NOMO-1 treated with dmso at 0.1 percent for 144 hours (cell line): ENCODE measurements at regions not wholly inside any gene's neighbourhood (a gene's known extent, or its start where the extent isn't known, plus 50 kb on each side); places are given as distances from the start of the nearest gene placed in this dataset.

ENCODE experiments used
- DNase-seq: peaks from one replicate; lab custom pipeline; 2025; ENCODE audit not compliant: unreplicated experiment; lab: John Stamatoyannopoulos, UW

DNA sequence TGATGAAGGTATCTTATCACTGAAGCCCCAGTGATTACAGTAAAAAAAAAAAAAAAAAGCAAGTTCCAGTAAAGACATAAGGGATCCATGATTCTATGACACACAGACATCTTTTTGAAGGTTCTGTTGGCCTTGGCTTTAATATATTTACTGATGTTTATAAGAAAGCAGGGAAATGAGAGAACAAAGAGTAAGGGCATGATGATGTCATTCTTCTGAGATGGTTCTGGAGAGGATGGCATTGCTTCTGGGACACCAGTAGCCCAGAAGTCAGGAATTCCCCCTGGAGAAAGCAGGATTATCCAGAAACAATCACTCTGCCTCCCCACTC lies 233.6 kb downstream of the FAM76B start:
- no peak for DNase-seq

DNA sequence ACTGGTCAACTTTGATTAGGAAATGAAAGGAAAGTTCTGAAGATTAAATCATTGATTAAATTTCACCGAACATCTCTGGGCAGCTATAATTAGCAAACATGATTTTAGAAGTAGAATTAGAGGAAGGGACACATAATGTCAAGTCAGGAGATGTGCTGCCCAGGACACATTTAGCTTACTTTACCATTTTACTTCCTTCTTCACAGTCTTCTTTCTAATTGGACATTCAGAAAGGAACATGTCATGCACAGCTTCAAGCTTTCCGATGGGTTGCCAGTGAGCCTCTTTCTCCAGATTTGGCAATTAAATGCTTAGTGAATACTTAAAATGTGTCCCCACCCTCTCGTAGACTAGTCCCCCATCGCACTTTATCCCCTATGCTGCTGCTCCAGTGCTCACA lies 234.7 kb downstream of the FAM76B start:
- no peak for DNase-seq

DNA sequence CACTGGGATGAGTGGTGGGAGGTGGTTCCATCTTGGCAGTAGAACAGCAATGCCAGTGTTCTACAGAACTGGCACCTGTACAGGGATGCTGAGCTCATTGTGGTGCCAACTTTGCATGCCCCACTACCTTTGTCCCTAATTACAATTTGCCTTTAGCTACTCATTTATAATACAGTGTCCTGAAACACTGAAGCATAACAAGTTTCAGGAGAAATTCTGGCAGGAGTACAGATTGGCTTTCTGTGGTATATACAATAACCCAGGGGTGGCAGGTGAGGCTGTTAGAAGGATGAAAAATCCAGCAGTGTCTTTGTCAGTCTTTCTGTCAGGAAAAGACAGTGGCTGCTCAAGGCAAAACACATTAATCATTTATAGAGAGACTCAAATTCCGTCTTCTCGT lies 240.3 kb downstream of the FAM76B start:
- no peak for DNase-seq

DNA sequence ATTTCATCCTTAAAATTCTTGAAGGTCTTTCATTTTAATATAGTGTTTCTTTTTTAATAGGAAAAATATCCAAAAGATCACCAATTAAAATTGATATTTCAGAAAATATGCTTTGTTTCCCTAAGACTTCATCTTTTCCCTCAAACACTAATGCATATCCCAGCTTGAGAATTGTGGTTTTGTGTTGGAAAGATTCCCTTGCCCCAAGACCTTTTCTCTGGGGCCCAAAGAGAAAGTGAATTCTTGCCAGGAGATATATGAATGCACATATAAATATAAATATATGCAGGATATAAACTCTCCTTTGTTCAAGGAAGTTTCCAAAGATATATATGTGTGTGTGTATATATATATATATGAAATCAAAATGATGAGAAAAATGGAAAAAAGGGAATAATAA lies 241.2 kb downstream of the FAM76B start:
- no peak for DNase-seq

DNA sequence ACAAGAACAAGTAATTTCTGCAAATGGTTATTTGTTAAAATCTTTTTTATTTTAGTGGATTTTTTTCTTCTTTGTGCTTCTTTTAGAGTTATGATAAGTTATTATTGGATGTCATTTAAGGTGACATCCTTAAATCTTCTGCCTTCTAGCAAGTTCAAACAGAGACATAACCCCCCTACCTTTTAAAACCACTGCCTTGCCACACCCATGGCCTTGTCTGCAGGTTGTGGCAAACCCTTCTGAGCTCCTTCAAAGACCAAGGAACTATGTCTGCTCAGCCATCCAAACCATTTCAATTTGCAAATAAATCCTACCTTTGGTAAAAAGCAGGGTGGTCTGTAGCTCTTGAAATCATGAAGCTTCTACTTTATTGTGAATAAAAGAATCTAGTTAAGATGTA lies 241.6 kb downstream of the FAM76B start:
- no peak for DNase-seq

DNA sequence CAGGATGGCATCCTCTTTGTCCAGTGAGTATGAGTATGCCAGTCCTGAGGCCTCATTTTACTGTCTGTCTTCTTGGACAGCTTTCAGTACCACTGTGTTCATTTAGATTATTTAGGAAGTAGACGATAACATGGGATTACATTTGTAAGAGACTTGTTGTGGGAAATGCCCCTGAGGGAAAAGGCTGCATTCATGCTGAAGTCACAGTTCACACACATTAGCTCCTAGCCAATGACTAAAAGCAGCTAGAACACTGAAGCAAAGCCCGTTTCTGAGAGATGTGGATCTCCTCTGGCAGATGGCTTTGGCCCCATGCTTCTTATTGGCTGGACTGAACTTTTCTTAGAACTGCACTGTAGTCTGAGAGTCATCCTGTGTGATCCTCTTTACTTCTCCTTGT lies 242.4 kb downstream of the FAM76B start:
- DNase-seq: no peak

DNA sequence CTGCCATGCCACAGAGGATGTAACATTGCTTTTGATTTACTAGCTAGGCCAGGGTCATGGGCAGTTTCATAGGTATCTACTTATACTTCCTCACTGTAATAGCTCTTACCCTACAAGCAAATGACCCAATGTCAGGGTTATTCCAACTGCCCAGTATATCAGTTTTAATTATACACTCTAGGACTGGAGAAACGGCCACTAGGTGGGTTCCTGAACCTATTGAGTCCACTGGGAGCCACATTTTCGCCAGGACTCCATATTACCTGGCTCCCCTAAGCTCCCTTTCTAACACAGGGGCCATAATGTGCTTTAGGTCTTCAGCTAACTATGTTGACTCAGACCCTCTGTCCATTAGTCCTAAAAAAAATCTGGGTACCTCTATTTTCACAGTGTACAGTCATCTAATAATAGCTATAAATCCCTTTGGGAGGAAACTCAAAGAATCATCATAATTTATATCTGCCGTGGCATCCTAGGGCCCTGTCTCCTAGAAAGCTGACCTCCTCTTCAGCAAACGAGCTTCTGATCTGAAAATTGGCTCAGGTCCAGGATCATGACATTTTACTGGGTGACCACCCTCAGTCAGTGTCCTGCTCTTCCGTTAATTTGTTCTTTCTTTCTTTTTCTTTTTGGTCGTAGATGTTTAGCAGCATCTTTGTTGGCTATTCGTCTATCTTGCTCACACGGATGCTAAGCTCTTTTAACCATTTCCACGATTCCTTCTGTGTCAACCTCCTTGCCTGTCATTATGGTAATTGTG lies 244.3 kb downstream of the FAM76B start:
- no peak for DNase-seq

DNA sequence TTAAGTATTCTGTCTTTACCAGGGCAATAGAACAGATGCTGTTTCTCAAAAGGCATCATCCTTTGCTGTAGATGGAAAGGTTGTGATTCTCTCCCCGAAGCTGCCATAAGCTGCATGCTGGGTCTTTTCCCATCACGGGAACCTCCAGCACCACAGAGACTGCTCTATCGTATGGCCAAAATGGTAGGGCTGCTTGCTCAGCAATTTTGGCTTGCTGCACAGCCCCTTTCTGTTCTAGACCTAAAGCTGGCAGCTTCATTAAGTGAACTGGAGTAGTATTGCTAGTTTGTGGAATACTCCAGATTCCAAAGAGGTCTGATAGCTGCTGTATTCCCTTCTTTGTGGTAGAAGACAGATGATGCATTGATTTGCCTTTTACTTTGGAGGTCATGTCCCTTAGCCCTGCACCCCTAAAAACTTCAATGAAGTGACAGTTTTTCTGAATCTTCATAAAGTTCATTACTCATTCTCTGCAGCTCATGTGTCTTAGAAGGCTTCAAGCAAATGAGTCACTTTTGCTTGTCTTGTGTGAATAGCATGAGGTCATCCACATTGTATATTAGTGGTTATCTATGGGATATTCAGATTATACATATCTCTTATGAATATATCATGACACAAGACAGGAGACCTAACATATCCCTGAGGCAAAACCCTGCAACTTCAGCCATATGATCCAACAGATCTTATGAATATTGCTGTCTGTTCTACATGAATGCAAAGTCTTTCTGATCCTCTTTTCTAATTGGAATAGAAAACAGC lies 245.3 kb downstream of the FAM76B start:
- DNase-seq: no peak

DNA sequence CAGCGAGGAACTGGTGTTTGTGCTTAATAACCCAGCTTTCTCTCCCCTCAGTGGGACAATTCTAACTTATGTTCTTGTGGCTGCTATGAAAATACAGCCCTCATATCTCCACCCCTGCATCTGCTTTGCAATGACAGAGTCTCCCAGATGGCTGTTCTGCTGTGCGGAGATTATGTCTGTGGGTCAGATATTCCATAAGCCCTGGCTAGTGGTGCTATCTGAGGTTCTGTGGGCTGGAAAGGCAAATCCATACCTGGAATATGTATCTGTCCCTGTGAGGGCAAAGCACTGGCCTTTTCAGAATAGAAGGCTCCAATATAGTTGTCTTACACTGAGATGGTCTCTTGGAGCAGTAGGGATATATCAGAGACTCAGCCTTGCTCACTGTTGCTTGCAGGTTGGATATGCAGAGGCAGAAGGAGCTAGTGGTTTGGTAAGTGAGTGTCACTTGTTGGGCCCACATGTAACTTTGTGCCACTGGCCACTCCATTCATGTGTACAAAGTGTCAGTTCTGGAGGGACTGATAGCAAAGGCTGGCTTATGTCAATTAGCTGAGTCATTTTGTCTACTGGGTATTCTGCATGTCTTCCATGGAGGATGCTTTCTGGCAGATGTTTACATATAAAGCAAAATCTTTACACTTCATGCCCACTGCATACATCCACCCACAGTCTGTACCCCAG lies 246.6 kb downstream of the FAM76B start:
- no peak for DNase-seq

DNA sequence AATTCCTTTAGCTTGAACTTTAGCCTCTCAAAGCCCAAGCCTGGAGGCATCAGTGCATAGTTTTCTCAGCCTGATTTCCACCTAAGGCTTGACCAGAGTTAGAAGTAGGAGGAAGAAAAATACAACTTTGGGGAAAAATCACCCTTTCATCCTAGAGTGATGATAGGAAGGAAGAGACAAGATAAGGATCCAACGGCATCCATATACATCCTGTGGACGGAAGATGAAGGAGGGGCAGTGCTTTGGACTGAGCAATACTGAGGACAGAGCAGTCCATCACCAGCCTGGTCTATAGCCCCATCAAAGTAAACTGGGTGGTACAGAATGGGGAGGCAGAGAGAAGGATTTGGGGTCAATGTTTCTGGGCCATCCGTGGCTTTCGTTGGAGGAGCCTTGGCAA lies 247.9 kb downstream of the FAM76B start:
- no peak for DNase-seq

DNA sequence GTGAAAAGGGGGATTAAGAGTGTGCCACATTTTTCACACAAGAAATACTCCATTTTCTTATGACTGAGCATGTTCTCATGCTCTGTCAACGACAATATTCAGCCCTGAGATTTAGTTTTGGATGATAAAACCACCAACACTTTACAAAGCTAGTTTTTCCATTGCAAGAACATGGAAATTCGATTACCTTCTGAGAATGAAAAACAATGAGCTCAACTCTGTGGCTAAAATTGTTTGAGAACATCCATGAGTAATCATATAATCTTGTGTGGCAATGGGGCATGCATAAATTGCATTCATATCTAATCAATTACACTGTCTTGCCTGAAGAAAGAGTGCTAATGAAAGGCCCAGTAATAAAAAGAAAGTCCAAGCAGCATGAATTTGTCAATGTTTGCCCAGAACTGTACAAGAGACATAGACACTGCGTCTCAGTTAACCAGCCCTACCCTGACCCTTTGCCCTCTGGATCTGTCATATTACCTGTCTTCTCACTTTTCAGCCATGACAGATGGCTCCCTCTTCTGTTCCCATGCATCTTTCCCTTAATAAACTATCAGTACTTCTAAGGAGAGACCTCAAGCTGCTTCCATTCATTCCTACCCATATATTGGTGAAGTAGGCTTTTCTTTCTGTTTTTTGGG lies 253.4 kb downstream of the FAM76B start:
- DNase-seq: no peak

DNA sequence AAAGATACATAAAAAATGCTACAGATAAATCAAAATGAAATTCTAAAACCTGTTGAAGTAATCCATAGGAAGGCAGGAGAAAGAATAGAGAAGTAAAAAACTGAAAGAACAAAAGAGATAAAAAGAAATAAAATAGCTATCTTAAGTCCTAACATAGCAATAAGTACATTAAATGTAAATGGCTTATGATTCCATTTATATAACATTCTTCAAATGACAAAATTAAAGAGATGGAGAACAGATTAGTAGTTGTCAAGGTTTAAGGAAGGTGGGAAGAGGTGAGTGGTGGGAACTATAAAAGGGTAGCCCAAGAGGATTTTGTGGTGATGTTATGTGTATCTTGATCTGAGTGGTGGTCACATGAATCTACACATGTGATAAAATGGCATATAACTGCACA lies 254.8 kb downstream of the FAM76B start:
- no peak for DNase-seq

DNA sequence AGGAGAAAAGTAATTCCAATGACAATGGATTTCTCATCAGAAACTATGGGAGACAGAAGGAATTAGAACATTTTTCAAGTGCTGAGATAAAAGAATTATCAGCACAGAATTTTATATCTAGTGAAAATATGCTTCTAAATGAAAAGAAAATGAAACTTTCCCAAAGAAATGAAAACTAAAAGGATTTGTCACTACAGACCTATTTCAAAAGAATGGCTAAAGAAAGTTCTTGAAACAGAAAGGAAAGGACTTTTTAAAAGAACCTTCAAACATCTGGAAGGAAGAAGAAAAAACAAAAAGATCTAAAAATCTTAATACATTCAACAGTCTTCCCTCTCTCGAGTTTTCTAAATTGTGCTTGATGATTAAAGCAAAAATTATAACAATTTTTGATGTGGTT lies 255.4 kb downstream of the FAM76B start:
- no peak for DNase-seq

DNA sequence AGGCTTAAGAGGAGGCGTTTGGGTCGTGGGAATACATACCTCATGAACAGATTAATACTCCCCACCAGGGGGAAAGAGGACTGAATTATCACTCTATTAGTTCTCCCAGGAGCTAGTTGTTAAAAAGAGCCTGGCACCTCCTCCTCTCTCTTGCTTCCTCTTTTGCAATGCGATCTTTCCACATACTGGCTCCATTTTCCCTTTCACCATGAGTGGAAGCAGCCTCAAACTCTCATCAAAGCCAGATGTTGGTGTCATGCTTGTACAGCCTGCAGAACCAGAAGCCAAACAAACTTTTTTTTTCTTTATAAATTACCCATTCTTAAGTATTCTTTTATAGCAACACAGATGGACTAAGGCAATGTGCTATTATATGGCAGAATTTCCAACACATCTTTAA lies 258.5 kb downstream of the FAM76B start:
- peak; percentile 23 for DNase-seq

DNA sequence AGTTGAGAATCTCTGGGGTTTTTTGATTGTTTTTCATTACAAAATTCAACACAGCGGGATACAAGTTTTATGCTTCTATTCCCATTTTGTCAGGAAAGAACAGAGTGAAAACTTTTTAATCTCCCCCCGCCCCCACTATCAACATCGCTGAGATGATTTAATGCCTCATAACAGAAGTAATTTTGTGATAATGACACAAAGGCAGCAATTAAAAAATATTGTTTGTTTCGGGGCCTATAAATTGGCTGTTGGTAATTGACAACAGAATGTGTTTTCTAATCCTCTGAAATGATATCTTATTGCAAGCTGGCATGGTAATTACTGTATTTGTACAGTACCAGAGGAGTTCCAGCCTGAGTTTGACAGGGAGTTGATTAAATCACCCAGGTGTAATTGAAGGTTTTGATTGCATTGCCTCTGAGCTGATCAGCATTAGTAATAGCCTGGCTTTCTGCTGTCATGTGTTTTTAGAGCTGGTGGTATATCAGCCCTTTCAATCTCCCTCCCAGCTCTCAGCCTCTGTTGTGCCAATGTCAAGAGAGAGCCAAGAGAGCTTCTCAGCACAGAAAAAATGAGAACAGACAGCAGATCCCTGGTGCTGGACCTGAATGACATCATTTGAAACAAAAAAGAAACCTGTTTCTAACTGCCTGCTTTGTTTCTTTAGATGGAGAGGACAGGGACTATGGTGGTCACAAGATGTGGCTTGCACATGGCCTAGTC lies 265.1 kb downstream of the FAM76B start:
- no peak for DNase-seq

DNA sequence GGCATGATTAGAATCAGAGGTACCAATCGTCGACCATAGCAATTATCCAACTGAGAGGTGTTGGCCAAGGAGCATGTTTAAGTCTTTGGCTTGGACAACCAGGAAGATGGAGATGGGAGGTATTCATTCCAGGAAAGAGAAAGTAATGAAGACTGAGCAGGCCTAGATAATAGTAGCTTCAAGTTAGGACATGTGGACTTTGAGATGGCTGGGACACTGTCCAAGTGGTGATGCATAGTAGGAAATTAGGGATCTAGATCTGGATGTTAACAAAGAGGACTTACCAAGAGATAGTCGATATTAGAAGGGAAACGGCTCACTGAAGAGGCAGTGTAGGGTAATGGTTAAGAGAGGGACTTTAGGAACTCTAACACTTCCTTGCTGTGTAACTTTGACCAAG lies 266.7 kb downstream of the FAM76B start:
- DNase-seq: no peak

DNA sequence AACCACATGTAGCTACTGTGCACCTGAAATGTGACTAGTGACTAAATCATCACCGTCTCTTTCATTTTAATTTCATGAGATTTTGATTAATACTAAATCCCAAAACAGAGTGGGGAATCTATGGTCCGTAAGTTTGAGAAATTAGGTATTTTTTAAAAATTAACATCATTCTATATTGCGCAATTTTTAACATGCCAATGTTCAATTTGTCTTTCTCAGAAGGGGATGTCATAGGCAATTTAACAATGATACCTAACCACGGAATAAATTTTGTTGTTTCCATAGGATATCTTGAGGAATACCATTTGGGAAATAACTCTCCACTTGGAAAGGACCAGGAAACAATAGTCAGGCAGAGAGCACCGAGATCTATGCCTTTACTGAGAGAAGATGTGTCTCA lies 267.7 kb downstream of the FAM76B start:
- DNase-seq: no peak

DNA sequence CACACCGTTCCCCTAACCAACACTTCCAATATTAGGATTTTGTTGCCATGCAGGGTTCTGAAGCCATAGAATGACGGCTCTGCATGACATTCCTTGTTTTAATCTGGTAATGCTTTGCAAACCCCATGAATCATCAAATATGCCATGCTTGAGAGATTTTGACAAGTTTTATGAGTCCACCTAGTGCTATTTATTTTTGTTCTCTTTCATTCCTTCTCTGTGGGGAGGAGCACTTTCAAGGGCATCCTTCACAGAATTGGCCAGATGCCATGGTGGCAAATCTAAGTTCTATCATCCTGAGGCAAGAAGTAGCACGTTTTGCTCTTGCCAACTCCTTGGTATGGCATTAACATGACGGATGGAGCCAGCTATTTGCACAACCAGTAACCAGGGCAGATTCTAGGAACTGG lies 268.4 kb downstream of the FAM76B start:
- DNase-seq: no peak

DNA sequence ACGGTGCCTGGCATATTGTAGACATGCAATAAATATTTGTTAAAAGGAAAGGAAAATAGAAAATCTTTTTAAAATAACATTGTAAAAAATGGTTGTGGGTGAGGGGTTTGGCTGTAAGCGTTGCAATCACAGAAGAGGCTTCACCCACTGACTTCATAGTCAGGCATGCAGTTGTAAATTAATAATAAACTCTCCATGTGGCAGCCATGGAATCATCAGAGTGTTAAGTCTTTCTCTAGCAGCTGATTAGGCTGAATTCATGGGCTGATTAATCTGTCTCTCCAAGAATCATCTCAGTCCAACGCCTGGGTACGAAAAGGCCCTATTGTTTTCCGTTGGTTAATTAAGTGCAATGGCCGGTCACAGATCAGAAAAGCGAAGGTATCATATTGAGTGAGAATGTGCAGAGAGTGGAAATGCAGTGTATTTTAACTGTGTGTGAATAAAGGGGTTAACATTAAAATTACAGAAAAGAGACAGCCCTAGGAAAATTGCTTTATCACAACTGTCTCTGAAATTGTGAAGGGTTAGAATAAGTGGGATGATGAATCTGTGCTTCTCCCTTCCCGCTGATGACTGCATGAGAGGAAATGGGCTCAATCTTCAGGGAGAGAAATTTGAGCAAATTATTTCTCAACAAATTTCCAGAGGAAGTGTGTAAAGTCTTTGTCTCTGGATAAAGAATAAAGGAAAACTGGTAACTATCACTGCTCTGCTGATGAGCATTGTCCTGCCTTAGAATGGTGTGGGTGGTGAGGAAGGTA lies 269.0 kb downstream of the FAM76B start:
- no peak for DNase-seq

DNA sequence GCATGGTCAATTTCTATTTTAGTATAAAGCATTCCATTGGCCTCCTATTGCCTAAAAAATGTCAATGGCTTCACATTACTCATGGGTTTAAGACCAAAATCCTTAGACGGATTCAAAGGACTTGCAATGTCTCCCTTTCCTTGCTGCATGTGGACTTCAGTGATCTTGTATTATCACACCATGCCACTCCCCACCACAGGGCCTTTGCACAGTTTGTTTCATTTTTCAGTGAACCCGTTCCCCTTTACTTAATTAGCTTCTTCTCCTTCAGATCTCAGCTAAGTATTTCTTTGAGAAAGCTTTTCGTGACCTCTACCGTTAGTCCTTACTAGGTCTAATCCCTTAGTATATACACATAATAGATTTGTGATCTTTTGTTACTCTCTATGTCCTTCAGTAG lies 269.7 kb downstream of the FAM76B start:
- DNase-seq: no peak
